IMR-90 (cell line): ENCODE measurements at regions not wholly inside any gene's neighbourhood (a gene's known extent, or its start where the extent isn't known, plus 50 kb on each side); places are given as distances from the start of the nearest gene placed in this dataset.

Experiments
- BHLHE40 ChIP-seq: fragments of 150-350 bp; IDR thresholded peaks from 2 replicates; pipeline ENCODE4 v1.6.1; 2016; ENCODE audit warnings: mild to moderate bottlenecking, low read depth, low read length
- CEBPB ChIP-seq: IDR thresholded peaks from 2 replicates; pipeline ENCODE4 v1.6.1; 2012; ENCODE audit warnings: low read depth, low read length, improper control_type of control experiment
- FOS ChIP-seq: fragments of 150-350 bp; IDR thresholded peaks from 2 replicates; pipeline ENCODE4 v1.6.1; 2016; ENCODE audit warnings: low read depth, low read length
- MXI1 ChIP-seq: IDR thresholded peaks from 2 replicates; pipeline ENCODE4 v1.6.1; 2012; ENCODE audit warnings: low read depth, mild to moderate bottlenecking, low read length, moderate library complexity, borderline replicate concordance
- NFE2L2 ChIP-seq: fragments of 150-350 bp; IDR thresholded peaks from 2 replicates; pipeline ENCODE4 v1.6.1; 2016; ENCODE audit warnings: low read depth, mild to moderate bottlenecking, low read length
- POLR2A ChIP-seq: IDR thresholded peaks from 2 replicates; pipeline ENCODE4 v1.6.1; 2012; ENCODE audit warnings: mild to moderate bottlenecking, low read depth, low read length
- RCOR1 ChIP-seq: IDR thresholded peaks from 2 replicates; pipeline ENCODE4 v1.6.1; 2012; ENCODE audit warnings: mild to moderate bottlenecking, low read length, improper control_type of control experiment; ENCODE audit not compliant: insufficient replicate concordance
- SMC3 ChIP-seq: fragments of 150-350 bp; IDR thresholded peaks from 2 replicates; pipeline ENCODE4 v1.6.1; 2016; ENCODE audit warnings: low read depth, mild to moderate bottlenecking, antibody characterized with exemption, low read length, moderate library complexity
- TF ChIP-seq, protein P1 (sequence below): conservative IDR thresholded peaks from 2 replicates; pipeline ENCODE4 v1.5.1; 2012; ENCODE audit warnings: mild to moderate bottlenecking, low read depth, low read length, improper control_type of control experiment

DNA sequence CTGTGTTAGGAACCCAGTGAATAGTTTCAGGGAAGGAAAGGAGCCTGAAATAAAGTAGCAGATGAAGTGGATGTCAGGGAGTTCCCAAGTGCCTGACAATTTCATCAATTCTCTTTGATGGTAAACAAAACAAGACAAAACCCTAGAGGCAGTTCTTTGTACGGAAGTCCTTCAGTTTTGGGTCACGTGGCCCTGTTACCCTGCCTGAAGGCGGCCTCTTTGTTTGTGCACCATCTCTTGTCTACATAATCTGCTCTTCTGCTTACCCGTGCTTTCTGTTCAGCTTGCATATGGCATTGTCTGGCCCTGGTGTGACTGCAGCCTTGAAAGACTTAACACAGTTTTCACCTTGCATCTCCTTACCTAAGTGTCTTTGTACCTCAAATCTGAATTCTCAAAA, 166.7 kb upstream of the DUSP10 start:
- TF ChIP-seq, protein P1, sequence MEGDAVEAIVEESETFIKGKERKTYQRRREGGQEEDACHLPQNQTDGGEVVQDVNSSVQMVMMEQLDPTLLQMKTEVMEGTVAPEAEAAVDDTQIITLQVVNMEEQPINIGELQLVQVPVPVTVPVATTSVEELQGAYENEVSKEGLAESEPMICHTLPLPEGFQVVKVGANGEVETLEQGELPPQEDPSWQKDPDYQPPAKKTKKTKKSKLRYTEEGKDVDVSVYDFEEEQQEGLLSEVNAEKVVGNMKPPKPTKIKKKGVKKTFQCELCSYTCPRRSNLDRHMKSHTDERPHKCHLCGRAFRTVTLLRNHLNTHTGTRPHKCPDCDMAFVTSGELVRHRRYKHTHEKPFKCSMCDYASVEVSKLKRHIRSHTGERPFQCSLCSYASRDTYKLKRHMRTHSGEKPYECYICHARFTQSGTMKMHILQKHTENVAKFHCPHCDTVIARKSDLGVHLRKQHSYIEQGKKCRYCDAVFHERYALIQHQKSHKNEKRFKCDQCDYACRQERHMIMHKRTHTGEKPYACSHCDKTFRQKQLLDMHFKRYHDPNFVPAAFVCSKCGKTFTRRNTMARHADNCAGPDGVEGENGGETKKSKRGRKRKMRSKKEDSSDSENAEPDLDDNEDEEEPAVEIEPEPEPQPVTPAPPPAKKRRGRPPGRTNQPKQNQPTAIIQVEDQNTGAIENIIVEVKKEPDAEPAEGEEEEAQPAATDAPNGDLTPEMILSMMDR = no peak
- TF ChIP-seq MXI1 = no peak
- TF ChIP-seq BHLHE40 = no peak
- no peak for TF ChIP-seq POLR2A
- no peak for TF ChIP-seq SMC3
- no peak for TF ChIP-seq RCOR1
- no peak for TF ChIP-seq FOS
- TF ChIP-seq NFE2L2 = no peak
- TF ChIP-seq CEBPB = no peak
